ENCODE measurements at regions not wholly inside any gene's neighbourhood (a gene's known extent, or its start where the extent isn't known, plus 50 kb on each side); places are given as distances from the start of the nearest gene placed in this dataset.

GRCh38 chr6:66232890-66233289 is 525.9 kb upstream of the EYS start:
- POLR2A ChIA-PET, result no interaction called here
- H3K4me3 ChIP-seq (ENCODE audit: low read depth, low read length), result no peak overlapping the region
- H3K27ac ChIP-seq (ENCODE audit: extremely low read depth, low read depth, low read length), result no peak overlapping the region
- TF ChIP-seq ZNF311 (tag by site-specific recombination; IDR thresholded peaks at IDR 0.05; ENCODE audit: borderline replicate concordance) (no peak), ZNF560 (tag by site-specific recombination; IDR thresholded peaks at IDR 0.05; ENCODE audit: borderline replicate concordance) (no peak), ZNF521 (tag by site-specific recombination; IDR thresholded peaks at IDR 0.05) (no peak), ZBTB20 (tag by site-specific recombination; IDR thresholded peaks at IDR 0.05) (no peak), ZNF10 (tag by site-specific recombination; IDR thresholded peaks at IDR 0.05) (no peak)
- TF ChIP-seq, protein P1, sequence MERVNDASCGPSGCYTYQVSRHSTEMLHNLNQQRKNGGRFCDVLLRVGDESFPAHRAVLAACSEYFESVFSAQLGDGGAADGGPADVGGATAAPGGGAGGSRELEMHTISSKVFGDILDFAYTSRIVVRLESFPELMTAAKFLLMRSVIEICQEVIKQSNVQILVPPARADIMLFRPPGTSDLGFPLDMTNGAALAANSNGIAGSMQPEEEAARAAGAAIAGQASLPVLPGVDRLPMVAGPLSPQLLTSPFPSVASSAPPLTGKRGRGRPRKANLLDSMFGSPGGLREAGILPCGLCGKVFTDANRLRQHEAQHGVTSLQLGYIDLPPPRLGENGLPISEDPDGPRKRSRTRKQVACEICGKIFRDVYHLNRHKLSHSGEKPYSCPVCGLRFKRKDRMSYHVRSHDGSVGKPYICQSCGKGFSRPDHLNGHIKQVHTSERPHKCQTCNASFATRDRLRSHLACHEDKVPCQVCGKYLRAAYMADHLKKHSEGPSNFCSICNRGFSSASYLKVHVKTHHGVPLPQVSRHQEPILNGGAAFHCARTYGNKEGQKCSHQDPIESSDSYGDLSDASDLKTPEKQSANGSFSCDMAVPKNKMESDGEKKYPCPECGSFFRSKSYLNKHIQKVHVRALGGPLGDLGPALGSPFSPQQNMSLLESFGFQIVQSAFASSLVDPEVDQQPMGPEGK (tag by site-specific recombination; IDR thresholded peaks at IDR 0.05), result no peak
- H3K9me3 ChIP-seq (ENCODE audit: control insufficient read depth, insufficient read depth, low read depth, low read length), result no peaks in the 10 kb centered on the region
- H3K36me3 ChIP-seq (ENCODE audit: control insufficient read depth in 2 of 2, insufficient read depth in 1 of 2, low read length in 2 of 2), result no peaks in the 10 kb centered on the region
- CTCF ChIA-PET, result no interaction called here
- no peaks in the 10 kb centered on the region for H3K4me1 ChIP-seq (ENCODE audit: control insufficient read depth, insufficient read depth, low read length)

GRCh38 chr6:66230591-66230990 is 523.6 kb upstream of the EYS start:
- Histone ChIP-seq H3K4me3 (ENCODE audit: low read depth, low read length) (no peak overlapping the region), H3K4me1 (ENCODE audit: control insufficient read depth, insufficient read depth, low read length) (no peaks in the 10 kb centered on the region), H3K27ac (ENCODE audit: extremely low read depth, low read depth, low read length) (no peak overlapping the region), H3K9me3 (ENCODE audit: control insufficient read depth, insufficient read depth, low read depth, low read length) (no peaks in the 10 kb centered on the region), H3K36me3 (ENCODE audit: control insufficient read depth in 2 of 2, insufficient read depth in 1 of 2, low read length in 2 of 2) (no peaks in the 10 kb centered on the region)
- ChIA-PET CTCF (no interaction called here), POLR2A (no interaction called here)
- no peak for TF ChIP-seq WT1 (tag by site-specific recombination; IDR thresholded peaks at IDR 0.05)
- TF ChIP-seq ZNF549 (tag by site-specific recombination; IDR thresholded peaks at IDR 0.05), result no peak
- TF ChIP-seq BCL6B (tag by site-specific recombination; IDR thresholded peaks at IDR 0.05), result no peak
- TF ChIP-seq ZNF169 (tag by site-specific recombination; IDR thresholded peaks at IDR 0.05), result no peak
- TF ChIP-seq, protein P2, sequence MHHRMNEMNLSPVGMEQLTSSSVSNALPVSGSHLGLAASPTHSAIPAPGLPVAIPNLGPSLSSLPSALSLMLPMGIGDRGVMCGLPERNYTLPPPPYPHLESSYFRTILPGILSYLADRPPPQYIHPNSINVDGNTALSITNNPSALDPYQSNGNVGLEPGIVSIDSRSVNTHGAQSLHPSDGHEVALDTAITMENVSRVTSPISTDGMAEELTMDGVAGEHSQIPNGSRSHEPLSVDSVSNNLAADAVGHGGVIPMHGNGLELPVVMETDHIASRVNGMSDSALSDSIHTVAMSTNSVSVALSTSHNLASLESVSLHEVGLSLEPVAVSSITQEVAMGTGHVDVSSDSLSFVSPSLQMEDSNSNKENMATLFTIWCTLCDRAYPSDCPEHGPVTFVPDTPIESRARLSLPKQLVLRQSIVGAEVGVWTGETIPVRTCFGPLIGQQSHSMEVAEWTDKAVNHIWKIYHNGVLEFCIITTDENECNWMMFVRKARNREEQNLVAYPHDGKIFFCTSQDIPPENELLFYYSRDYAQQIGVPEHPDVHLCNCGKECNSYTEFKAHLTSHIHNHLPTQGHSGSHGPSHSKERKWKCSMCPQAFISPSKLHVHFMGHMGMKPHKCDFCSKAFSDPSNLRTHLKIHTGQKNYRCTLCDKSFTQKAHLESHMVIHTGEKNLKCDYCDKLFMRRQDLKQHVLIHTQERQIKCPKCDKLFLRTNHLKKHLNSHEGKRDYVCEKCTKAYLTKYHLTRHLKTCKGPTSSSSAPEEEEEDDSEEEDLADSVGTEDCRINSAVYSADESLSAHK (tag by site-specific recombination; IDR thresholded peaks at IDR 0.05), result no peak
- TF ChIP-seq ZBTB48 (tag by site-specific recombination; IDR thresholded peaks at IDR 0.05), result no peak
- TF ChIP-seq ELK4 (IDR thresholded peaks at IDR 0.05; ENCODE audit: borderline replicate concordance, low read depth, low read length), result no peak
- TF ChIP-seq ZNF560 (tag by site-specific recombination; IDR thresholded peaks at IDR 0.05; ENCODE audit: borderline replicate concordance), result no peak
- TF ChIP-seq ZNF23 (tag by site-specific recombination; IDR thresholded peaks at IDR 0.05; ENCODE audit: borderline replicate concordance), result no peak
- no peak for TF ChIP-seq SETDB1 (IDR thresholded peaks at IDR 0.05; ENCODE audit: insufficient read length, low read length)
- no peak for TF ChIP-seq SCRT1 (tag by site-specific recombination; IDR thresholded peaks at IDR 0.05; ENCODE audit: borderline replicate concordance)
- no peak for TF ChIP-seq ZNF544 (tag by site-specific recombination; IDR thresholded peaks at IDR 0.05)
- TF ChIP-seq GLI4 (tag by site-specific recombination; IDR thresholded peaks at IDR 0.05), result no peak

All from HEK293 (cell line).